OCI-LY7 (cell line): ENCODE measurements at regions not wholly inside any gene's neighbourhood (a gene's known extent, or its start where the extent isn't known, plus 50 kb on each side); places are given as distances from the start of the nearest gene placed in this dataset.

Experiments
- BruUV-seq: library from RNA; stranded (reverse); fragments of 400-500 nt; replicated peaks from 2 replicates; lab custom pipeline; 2021; lab: Mats Ljungman, UMichigan
- CTCF ChIA-PET: fragments of 300-600 bp; sonication (Branson Sonifier 250); formaldehyde crosslinking; loops from one replicate; lab custom pipeline; 2022; ENCODE audit warnings: antibody characterized with exemption; ENCODE audit not compliant: unreplicated experiment; lab: Charles Lee
- POLR2A ChIA-PET: fragments of 300-600 bp; sonication (Branson Sonifier 250); formaldehyde crosslinking; loops from one replicate; lab custom pipeline; 2022; ENCODE audit warnings: antibody characterized with exemption; lab: Charles Lee
- DNase-seq: peaks from one replicate; pipeline ENCODE4 v3.0.0-alpha.2; 2015; ENCODE audit warnings: low spot score
- H2AFZ ChIP-seq: fragments of 200-600 bp; sonication (generic), shearing (Covaris generic); 2 replicates; pipeline ENCODE4 v1.6.1; 2014; ENCODE audit warnings: mild to moderate bottlenecking, antibody characterized with exemption, low read length, moderate library complexity
- H3K27ac ChIP-seq: fragments of 200-600 bp; sonication (generic); 2 replicates; pipeline ENCODE4 v1.5.1; 2014; ENCODE audit warnings: mixed run types, low read depth, mild to moderate bottlenecking, moderate library complexity, low read length, inconsistent platforms; ENCODE audit not compliant: poor library complexity, severe bottlenecking
- H3K36me3 ChIP-seq: fragments of 200-600 bp; sonication (generic); 2 replicates; pipeline ENCODE4 v1.6.1; 2014; ENCODE audit warnings: mild to moderate bottlenecking, antibody characterized with exemption, low read length, moderate library complexity, mixed read lengths; ENCODE audit not compliant: insufficient read depth
- H3K4me1 ChIP-seq: fragments of 200-600 bp; sonication (generic); 2 replicates; pipeline ENCODE4 v1.5.1; 2014; ENCODE audit warnings: mild to moderate bottlenecking, low read length; ENCODE audit not compliant: insufficient read depth, poor library complexity, severe bottlenecking
- H3K4me2 ChIP-seq: fragments of 200-600 bp; sonication (generic); 2 replicates; pipeline ENCODE4 v1.6.1; 2014; ENCODE audit warnings: mild to moderate bottlenecking, low read length
- H3K4me3 ChIP-seq: fragments of 200-600 bp; sonication (generic); 2 replicates; pipeline ENCODE4 v1.5.1; 2014; ENCODE audit warnings: mild to moderate bottlenecking, low read depth, low read length; ENCODE audit not compliant: poor library complexity, severe bottlenecking
- H3K79me2 ChIP-seq: fragments of 200-600 bp; sonication (generic); 2 replicates; pipeline ENCODE4 v1.6.1; 2016; ENCODE audit warnings: low read depth, mild to moderate bottlenecking, low read length, moderate library complexity, mixed read lengths; ENCODE audit not compliant: insufficient read depth
- H3K9me2 ChIP-seq: fragments of 200-600 bp; sonication (generic); 2 replicates; pipeline ENCODE4 v1.6.1; 2016; ENCODE audit warnings: mild to moderate bottlenecking, low read length, mixed read lengths; ENCODE audit not compliant: insufficient read depth
- H3K9me3 ChIP-seq: fragments of 200-600 bp; sonication (generic); 2 replicates; pipeline ENCODE4 v1.6.1; 2014; ENCODE audit warnings: mild to moderate bottlenecking, mixed run types, low read length, mixed read lengths
- H4K20me1 ChIP-seq: fragments of 200-600 bp; sonication (generic); 2 replicates; pipeline ENCODE4 v1.6.1; 2014; ENCODE audit warnings: mild to moderate bottlenecking, antibody characterized with exemption, low read length, moderate library complexity, mixed read lengths; ENCODE audit not compliant: insufficient read depth
- EZH2phosphoT487 ChIP-seq: fragments of 200-600 bp; sonication (generic); IDR thresholded peaks from 2 replicates; pipeline ENCODE4 v1.6.1; 2018; ENCODE audit warnings: low read depth, borderline replicate concordance, mild to moderate bottlenecking, mixed run types, antibody characterized with exemption, low read length, moderate library complexity, mixed read lengths
- intact Hi-C: fragments of 100-400 bp; cut with micrococcal nuclease; formaldehyde crosslinking; loops from one replicate; pipeline ENCODE4 v1.10.0; 2022; ENCODE audit not compliant: unreplicated experiment
- TF ChIP-seq, protein P1 (sequence below): fragments of 200-600 bp; sonication (generic); conservative IDR thresholded peaks from 2 replicates; pipeline ENCODE4 v1.5.1; 2014; ENCODE audit warnings: mild to moderate bottlenecking, antibody characterized with exemption, low read length, moderate library complexity, mixed read lengths

DNA sequence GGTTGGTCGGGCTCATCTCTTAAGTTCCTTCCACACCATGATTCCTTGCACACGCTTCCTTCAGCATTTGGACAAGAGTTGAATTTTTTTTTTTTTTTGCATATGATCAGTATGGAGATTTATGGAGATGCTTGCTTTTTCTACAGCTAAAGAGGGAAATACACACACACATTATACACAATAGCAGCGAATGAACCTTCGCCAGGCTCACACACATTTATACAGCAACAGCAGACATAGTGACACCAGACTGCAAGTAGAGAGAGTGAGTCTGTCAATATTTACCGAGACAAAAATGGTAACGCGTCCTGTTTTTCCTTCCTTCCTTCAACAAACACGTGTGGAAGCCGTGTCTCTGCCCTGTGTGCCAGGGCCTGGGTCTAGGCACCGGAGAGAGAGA is 897.9 kb downstream of the BCL11B start:
- no peaks in the 10 kb centered on the region for H3K36me3 ChIP-seq
- H3K27ac ChIP-seq: no peak overlapping the region
- no peaks in the 10 kb centered on the region for H3K79me2 ChIP-seq
- no peaks in the 10 kb centered on the region for H4K20me1 ChIP-seq
- DNase-seq: no peak
- H3K9me2 ChIP-seq: no peaks in the 10 kb centered on the region
- H3K4me1 ChIP-seq: no peaks in the 10 kb centered on the region
- ChIA-PET CTCF (no interaction called here), POLR2A (interaction anchor here (0.7 kb wide), 1 partner anchor 392 kb away, joined by 4 read pairs; no protein-coding TSS in a partner anchor)
- no peak overlapping the region for H3K4me3 ChIP-seq
- no peak overlapping the region for H3K4me2 ChIP-seq
- intact Hi-C loops: no loop called here
- no TSS peak for BruUV-seq
- H2AFZ ChIP-seq: no peak overlapping the region
- H3K9me3 ChIP-seq: no peaks in the 10 kb centered on the region
- no peak for TF ChIP-seq EZH2phosphoT487
- TF ChIP-seq, protein P1, sequence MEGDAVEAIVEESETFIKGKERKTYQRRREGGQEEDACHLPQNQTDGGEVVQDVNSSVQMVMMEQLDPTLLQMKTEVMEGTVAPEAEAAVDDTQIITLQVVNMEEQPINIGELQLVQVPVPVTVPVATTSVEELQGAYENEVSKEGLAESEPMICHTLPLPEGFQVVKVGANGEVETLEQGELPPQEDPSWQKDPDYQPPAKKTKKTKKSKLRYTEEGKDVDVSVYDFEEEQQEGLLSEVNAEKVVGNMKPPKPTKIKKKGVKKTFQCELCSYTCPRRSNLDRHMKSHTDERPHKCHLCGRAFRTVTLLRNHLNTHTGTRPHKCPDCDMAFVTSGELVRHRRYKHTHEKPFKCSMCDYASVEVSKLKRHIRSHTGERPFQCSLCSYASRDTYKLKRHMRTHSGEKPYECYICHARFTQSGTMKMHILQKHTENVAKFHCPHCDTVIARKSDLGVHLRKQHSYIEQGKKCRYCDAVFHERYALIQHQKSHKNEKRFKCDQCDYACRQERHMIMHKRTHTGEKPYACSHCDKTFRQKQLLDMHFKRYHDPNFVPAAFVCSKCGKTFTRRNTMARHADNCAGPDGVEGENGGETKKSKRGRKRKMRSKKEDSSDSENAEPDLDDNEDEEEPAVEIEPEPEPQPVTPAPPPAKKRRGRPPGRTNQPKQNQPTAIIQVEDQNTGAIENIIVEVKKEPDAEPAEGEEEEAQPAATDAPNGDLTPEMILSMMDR: no peak

GRCh38 chr14:98375566-98375965 is 896.4 kb downstream of the BCL11B start:
- no peak overlapping the region for H2AFZ ChIP-seq
- H3K9me3 ChIP-seq: no peaks in the 10 kb centered on the region
- H3K4me3 ChIP-seq: no peak overlapping the region
- H3K27ac ChIP-seq: no peak overlapping the region
- H3K79me2 ChIP-seq: no peaks in the 10 kb centered on the region
- POLR2A ChIA-PET: no interaction called here
- no peaks in the 10 kb centered on the region for H3K36me3 ChIP-seq
- H3K4me1 ChIP-seq: no peaks in the 10 kb centered on the region
- H3K4me2 ChIP-seq: no peak overlapping the region
- DNase-seq: no peak
- no TSS peak for BruUV-seq
- intact Hi-C loops: no loop called here
- H3K9me2 ChIP-seq: no peaks in the 10 kb centered on the region
- CTCF ChIA-PET: no interaction called here
- no peak for TF ChIP-seq EZH2phosphoT487
- TF ChIP-seq, protein P1: no peak
- H4K20me1 ChIP-seq: no peaks in the 10 kb centered on the region

DNA sequence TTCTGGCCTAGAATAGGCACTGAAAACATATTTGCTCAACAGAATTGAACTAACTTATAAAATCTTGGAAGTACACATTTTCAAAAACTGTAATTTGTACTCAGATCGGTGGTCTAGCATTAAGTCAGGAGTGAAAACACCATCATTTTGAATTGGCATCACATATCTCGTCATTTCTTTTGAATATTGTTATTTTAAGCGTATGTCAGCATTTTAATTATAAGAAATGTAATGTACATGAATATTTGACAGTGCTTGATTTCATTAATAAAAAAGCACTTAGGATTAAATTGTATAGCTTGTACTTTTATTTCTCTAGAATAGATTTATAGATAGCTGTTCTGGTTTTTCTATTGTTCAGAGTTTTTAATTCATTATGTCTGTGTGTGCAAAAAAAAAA is 892.2 kb downstream of the BCL11B start:
- Histone ChIP-seq H3K9me2 (no peaks in the 10 kb centered on the region), H3K27ac (no peak overlapping the region), H3K36me3 (no peaks in the 10 kb centered on the region), H3K4me1 (no peaks in the 10 kb centered on the region), H3K79me2 (no peaks in the 10 kb centered on the region), H3K4me3 (no peak overlapping the region), H2AFZ (no peak overlapping the region), H3K9me3 (no peaks in the 10 kb centered on the region), H4K20me1 (no peaks in the 10 kb centered on the region), H3K4me2 (no peak overlapping the region)
- ChIA-PET POLR2A (interaction anchor here (0.6 kb wide), 1 partner anchor 57 kb away, joined by 3 read pairs; no protein-coding TSS in a partner anchor), CTCF (no interaction called here)
- TF ChIP-seq, protein P1: no peak
- TF ChIP-seq EZH2phosphoT487: no peak
- BruUV-seq: no TSS peak
- intact Hi-C loops: no loop called here
- DNase-seq: no peak
